ENCODE measurements at regions not wholly inside any gene's neighbourhood (a gene's known extent, or its start where the extent isn't known, plus 50 kb on each side); places are given as distances from the start of the nearest gene placed in this dataset.

- no peak for TF ChIP-seq CREB1 (IDR thresholded peaks at IDR 0.05; ENCODE audit: low read depth)
- TF ChIP-seq FOXM1 (IDR thresholded peaks at IDR 0.05; ENCODE audit: borderline replicate concordance, low read depth): no peak
- no peak for TF ChIP-seq TAF1 (IDR thresholded peaks at IDR 0.05; ENCODE audit: low read depth)
- TF ChIP-seq NFIC (IDR thresholded peaks at IDR 0.05): no peak
- TF ChIP-seq MAX (IDR thresholded peaks at IDR 0.05): no peak
- TF ChIP-seq RAD21 (IDR thresholded peaks at IDR 0.05; ENCODE audit: low read depth): no peak
- TF ChIP-seq EP300 (IDR thresholded peaks at IDR 0.05; ENCODE audit: borderline replicate concordance): no peak
- no peak for TF ChIP-seq TCF12 (IDR thresholded peaks at IDR 0.05; ENCODE audit: low read depth)
- no peak for TF ChIP-seq TEAD4 (IDR thresholded peaks at IDR 0.05)
These were observed 90.0 kb upstream of the SERP2 start for GRCh38 chr13:44283600-44283999.

GRCh38 chr13:44287958-44288357, 85.7 kb upstream of the SERP2 start:
- TF ChIP-seq CREB1 (IDR thresholded peaks at IDR 0.05; ENCODE audit: low read depth) (no peak), TEAD4 (IDR thresholded peaks at IDR 0.05) (no peak), YY1 (IDR thresholded peaks at IDR 0.05; ENCODE audit: low read depth) (no peak)

- TF ChIP-seq CREB1 (IDR thresholded peaks at IDR 0.05; ENCODE audit: low read depth) (no peak), REST (IDR thresholded peaks at IDR 0.05; ENCODE audit: low read depth) (no peak), EGR1 (IDR thresholded peaks at IDR 0.05) (no peak), EP300 (IDR thresholded peaks at IDR 0.05; ENCODE audit: borderline replicate concordance) (no peak), FOXM1 (IDR thresholded peaks at IDR 0.05; ENCODE audit: borderline replicate concordance, low read depth) (no peak), TAF1 (IDR thresholded peaks at IDR 0.05; ENCODE audit: low read depth) (no peak), TCF12 (IDR thresholded peaks at IDR 0.05; ENCODE audit: low read depth) (no peak), MAX (IDR thresholded peaks at IDR 0.05) (no peak)
These were observed 81.1 kb upstream of the SERP2 start for GRCh38 chr13:44292545-44292944.

GRCh38 chr13:44293374-44293773, 80.2 kb upstream of the SERP2 start:
- TF ChIP-seq USF1 (IDR thresholded peaks at IDR 0.05) (no peak), TEAD4 (IDR thresholded peaks at IDR 0.05) (no peak), NFIC (IDR thresholded peaks at IDR 0.05) (no peak), YY1 (IDR thresholded peaks at IDR 0.05; ENCODE audit: low read depth) (no peak), RAD21 (IDR thresholded peaks at IDR 0.05; ENCODE audit: low read depth) (no peak), MAX (IDR thresholded peaks at IDR 0.05) (no peak)

- no peak for TF ChIP-seq TCF12 (IDR thresholded peaks at IDR 0.05; ENCODE audit: low read depth)
- no peak for TF ChIP-seq ZBTB7A (IDR thresholded peaks at IDR 0.05; ENCODE audit: low read depth)
- no peak for TF ChIP-seq REST (IDR thresholded peaks at IDR 0.05; ENCODE audit: low read depth)
- TF ChIP-seq EP300 (IDR thresholded peaks at IDR 0.05; ENCODE audit: borderline replicate concordance): no peak
These were observed 79.5 kb upstream of the SERP2 start for GRCh38 chr13:44293908-44294735.

- TF ChIP-seq CREB1 (IDR thresholded peaks at IDR 0.05; ENCODE audit: low read depth) (no peak), MAX (IDR thresholded peaks at IDR 0.05) (no peak), EP300 (IDR thresholded peaks at IDR 0.05; ENCODE audit: borderline replicate concordance) (no peak), FOXM1 (IDR thresholded peaks at IDR 0.05; ENCODE audit: borderline replicate concordance, low read depth) (no peak), CEBPB (IDR thresholded peaks at IDR 0.05) (no peak), USF1 (IDR thresholded peaks at IDR 0.05) (no peak)
These were observed 78.7 kb upstream of the SERP2 start for GRCh38 chr13:44294876-44295275.
